PFSK-1 (cell line): ENCODE measurements at regions not wholly inside any gene's neighbourhood (a gene's known extent, or its start where the extent isn't known, plus 50 kb on each side); places are given as distances from the start of the nearest gene placed in this dataset.

Experiments used
- FOXP2 ChIP-seq: optimal IDR thresholded peaks from 2 replicates; pipeline ENCODE3; 2011; ENCODE audit warnings: borderline replicate concordance, control low read depth, inconsistent platforms; ENCODE audit not compliant: insufficient read depth; ENCODE audit errors: extremely low read length, extremely low read depth
- POLR2AphosphoS5 ChIP-seq: IDR thresholded peaks from 2 replicates; pipeline ENCODE4 v1.6.1; 2012; ENCODE audit warnings: low read depth, mild to moderate bottlenecking, control low read depth, low read length, moderate library complexity
- REST ChIP-seq, 2 experiments: IDR thresholded peaks; 2 replicates each; pipeline versions ENCODE4 v1.6.1 to v1.8.0; 2011 to 2012; ENCODE audit warnings: low read depth in 2 of 2, low read length in 2 of 2, control low read depth in 1 of 2, inconsistent platforms in 1 of 2, mild to moderate bottlenecking in 1 of 2, moderate library complexity in 1 of 2; ENCODE audit not compliant: insufficient read depth in 1 of 2
- SIN3A ChIP-seq: IDR thresholded peaks from 2 replicates; pipeline ENCODE4 v1.6.1; 2012; ENCODE audit warnings: mild to moderate bottlenecking, low read length, moderate library complexity, borderline replicate concordance; ENCODE audit not compliant: insufficient read depth
- TAF1 ChIP-seq: IDR thresholded peaks from 2 replicates; pipeline ENCODE4 v1.6.1; 2012; ENCODE audit warnings: low read length, control low read depth, borderline replicate concordance; ENCODE audit not compliant: insufficient read depth

GRCh38 chr12:58745348-58746125, 174.8 kb downstream of the LRIG3 start:
- no peak for TF ChIP-seq REST (IDR thresholded peaks at IDR 0.05; ENCODE audit: insufficient read depth in 1 of 2, low read depth in 2 of 2, low read length in 2 of 2)
- no peak for TF ChIP-seq FOXP2
- no peak for TF ChIP-seq POLR2AphosphoS5
- TF ChIP-seq SIN3A, result no peak
- TF ChIP-seq TAF1, result no peak

GRCh38 chr12:58747533-58747932, 172.8 kb downstream of the LRIG3 start:
- no peak for TF ChIP-seq TAF1

GRCh38 chr12:58750484-58750883, 169.8 kb downstream of the LRIG3 start:
- TF ChIP-seq POLR2AphosphoS5 (no peak), FOXP2 (no peak), TAF1 (no peak), SIN3A (no peak), REST (IDR thresholded peaks at IDR 0.05; ENCODE audit: insufficient read depth in 1 of 2, low read depth in 2 of 2, low read length in 2 of 2) (no peak)

- TF ChIP-seq FOXP2, result no peak
- no peak for TF ChIP-seq POLR2AphosphoS5
- no peak for TF ChIP-seq TAF1
- no peak for TF ChIP-seq SIN3A
- TF ChIP-seq REST (IDR thresholded peaks at IDR 0.05; ENCODE audit: insufficient read depth in 1 of 2, low read depth in 2 of 2, low read length in 2 of 2), result no peak
Measured at GRCh38 chr12:58757422-58757821, 162.9 kb downstream of the LRIG3 start.

GRCh38 chr12:58761308-58761707, 159.0 kb downstream of the LRIG3 start:
- TF ChIP-seq TAF1 (no peak), FOXP2 (no peak), REST (IDR thresholded peaks at IDR 0.05; ENCODE audit: insufficient read depth in 1 of 2, low read depth in 2 of 2, low read length in 2 of 2) (no peak), SIN3A (no peak), POLR2AphosphoS5 (no peak)
